DND-41 (cell line): ENCODE measurements at regions not wholly inside any gene's neighbourhood (a gene's known extent, or its start where the extent isn't known, plus 50 kb on each side); places are given as distances from the start of the nearest gene placed in this dataset.

Experiments used
- EZH2 ChIP-seq: IDR thresholded peaks from 3 replicates; pipeline ENCODE4 v1.6.1; 2012; ENCODE audit warnings: borderline replicate concordance, low read depth, mild to moderate bottlenecking, moderate library complexity, low read length, inconsistent platforms; ENCODE audit not compliant: severe bottlenecking
- TF ChIP-seq, protein P1 (sequence below): IDR thresholded peaks from 2 replicates; pipeline ENCODE4 v1.5.1; 2012; ENCODE audit warnings: borderline replicate concordance, low read length, moderate library complexity, mild to moderate bottlenecking; ENCODE audit not compliant: poor library complexity, severe bottlenecking; ENCODE audit errors: extremely low read depth

GRCh38 chr1:98264727-98265126 lies 343.9 kb upstream of the DPYD start:
- TF ChIP-seq, protein P1, sequence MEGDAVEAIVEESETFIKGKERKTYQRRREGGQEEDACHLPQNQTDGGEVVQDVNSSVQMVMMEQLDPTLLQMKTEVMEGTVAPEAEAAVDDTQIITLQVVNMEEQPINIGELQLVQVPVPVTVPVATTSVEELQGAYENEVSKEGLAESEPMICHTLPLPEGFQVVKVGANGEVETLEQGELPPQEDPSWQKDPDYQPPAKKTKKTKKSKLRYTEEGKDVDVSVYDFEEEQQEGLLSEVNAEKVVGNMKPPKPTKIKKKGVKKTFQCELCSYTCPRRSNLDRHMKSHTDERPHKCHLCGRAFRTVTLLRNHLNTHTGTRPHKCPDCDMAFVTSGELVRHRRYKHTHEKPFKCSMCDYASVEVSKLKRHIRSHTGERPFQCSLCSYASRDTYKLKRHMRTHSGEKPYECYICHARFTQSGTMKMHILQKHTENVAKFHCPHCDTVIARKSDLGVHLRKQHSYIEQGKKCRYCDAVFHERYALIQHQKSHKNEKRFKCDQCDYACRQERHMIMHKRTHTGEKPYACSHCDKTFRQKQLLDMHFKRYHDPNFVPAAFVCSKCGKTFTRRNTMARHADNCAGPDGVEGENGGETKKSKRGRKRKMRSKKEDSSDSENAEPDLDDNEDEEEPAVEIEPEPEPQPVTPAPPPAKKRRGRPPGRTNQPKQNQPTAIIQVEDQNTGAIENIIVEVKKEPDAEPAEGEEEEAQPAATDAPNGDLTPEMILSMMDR: no peak
- TF ChIP-seq EZH2: no peak
